ENCODE measurements at regions not wholly inside any gene's neighbourhood (a gene's known extent, or its start where the extent isn't known, plus 50 kb on each side); places are given as distances from the start of the nearest gene placed in this dataset.

- WGBS (ENCODE audit: insufficient coverage, low coverage, low lambda C conversion rate, missing lambda C conversion rate), result 92% methylated on average over 5 of the region's 6 CpGs
- intact Hi-C loops (cut with DNase I), result no loop called here
Observed at GRCh38 chr7:131032786-131033185, 294.9 kb upstream of the MKLN1 start.

GRCh38 chr7:131034166-131034881, 293.4 kb upstream of the MKLN1 start:
- no peak overlapping the region for H3K4me3 ChIP-seq
- no peaks in the 10 kb centered on the region for H3K36me3 ChIP-seq
- ATAC-seq, result peak; percentile 42 to 67 (median 60)
- no peaks in the 10 kb centered on the region for H3K9me3 ChIP-seq
- H3K4me1 ChIP-seq, result peaks cover 0 to 4% (median 0%) of the 10 kb centered on the region in 4 donors
- TF ChIP-seq CTCF (IDR thresholded peaks at IDR 0.05) (no peak), POLR2A (IDR thresholded peaks at IDR 0.05) (no peak)
- intact Hi-C loops (cut with DNase I), result no loop called here
- 65% methylated on average over 7 of the region's 9 CpGs for WGBS (ENCODE audit: insufficient coverage, low coverage, low lambda C conversion rate, missing lambda C conversion rate)
- no peaks in the 10 kb centered on the region for H3K27me3 ChIP-seq
- H3K27ac ChIP-seq, result no peak overlapping the region
- DNase-seq, result no peak

More at GRCh38 chr7:131032786-131033185, 294.9 kb upstream of the MKLN1 start:
- ATAC-seq (no peak), DNase-seq (no peak)
- Histone ChIP-seq H3K27me3 (no peaks in the 10 kb centered on the region), H3K27ac (no peak overlapping the region), H3K36me3 (no peaks in the 10 kb centered on the region), H3K4me1 (peaks cover 0 to 4% (median 0%) of the 10 kb centered on the region in 4 donors), H3K9me3 (no peaks in the 10 kb centered on the region), H3K4me3 (no peak overlapping the region)
- TF ChIP-seq POLR2A (IDR thresholded peaks at IDR 0.05) (no peak), CTCF (IDR thresholded peaks at IDR 0.05) (no peak)

GRCh38 chr7:131035088-131035770, 292.4 kb upstream of the MKLN1 start:
- peaks cover 0 to 8% (median 0%) of the 10 kb centered on the region in 4 donors for H3K4me1 ChIP-seq
- 96% methylated on average over 8 of the region's 8 CpGs for WGBS (ENCODE audit: insufficient coverage, low coverage, low lambda C conversion rate, missing lambda C conversion rate)
- no peak overlapping the region for H3K27ac ChIP-seq
- no peak overlapping the region for H3K4me3 ChIP-seq
- ATAC-seq (no peak), DNase-seq (no peak)
- H3K36me3 ChIP-seq, result no peaks in the 10 kb centered on the region
- no peaks in the 10 kb centered on the region for H3K9me3 ChIP-seq
- TF ChIP-seq POLR2A (IDR thresholded peaks at IDR 0.05) (no peak), CTCF (IDR thresholded peaks at IDR 0.05) (no peak)
- H3K27me3 ChIP-seq, result no peaks in the 10 kb centered on the region
- intact Hi-C loops (cut with DNase I), result no loop called here

- TF ChIP-seq POLR2A (IDR thresholded peaks at IDR 0.05) (no peak), CTCF (IDR thresholded peaks at IDR 0.05) (no peak)
- Histone ChIP-seq H3K9me3 (no peaks in the 10 kb centered on the region), H3K27me3 (no peaks in the 10 kb centered on the region), H3K4me3 (no peak overlapping the region), H3K27ac (no peak overlapping the region), H3K36me3 (no peaks in the 10 kb centered on the region), H3K4me1 (peaks cover 0 to 14% (median 0%) of the 10 kb centered on the region in 4 donors)
- WGBS (ENCODE audit: insufficient coverage, low coverage, low lambda C conversion rate, missing lambda C conversion rate), result 78% methylated on average over 3 of the region's 3 CpGs
- intact Hi-C loops (cut with DNase I), result no loop called here
- no peak for ATAC-seq
- DNase-seq, result no peak
Observed at GRCh38 chr7:131038153-131038552, 289.5 kb upstream of the MKLN1 start.
